Endothelial cell of umbilical vein (primary cell): ENCODE measurements at regions not wholly inside any gene's neighbourhood (a gene's known extent, or its start where the extent isn't known, plus 50 kb on each side); places are given as distances from the start of the nearest gene placed in this dataset.
"Not testable (repeated sequence)": the region's sequence is repeated elsewhere in the genome, so short reads cannot be mapped to it uniquely, and the experiment has no call there.

Source experiments
- BruUV-seq: library from RNA; stranded (reverse); fragments of 400-500 nt; replicated peaks from 2 replicates; lab custom pipeline; 2021; lab: Mats Ljungman, UMichigan
- CTCF ChIA-PET: fragments of 300-600, 350-600 bp; sonication (Branson Sonifier 250); formaldehyde crosslinking; loops from one replicate; lab custom pipeline; 2021; ENCODE audit warnings: antibody characterized with exemption, inconsistent platforms; lab: Charles Lee
- POLR2A ChIA-PET: fragments of 300-600, 350-600 bp; sonication (Branson Sonifier 250); formaldehyde crosslinking; loops from one replicate; lab custom pipeline; 2021; ENCODE audit warnings: antibody characterized with exemption, inconsistent platforms; lab: Charles Lee
- DNase-seq: peaks from one replicate; pipeline ENCODE4 v3.0.0-alpha.2; 2011; ENCODE audit warnings: low read depth, low spot score
- FAIRE-seq: peaks from 2 replicates; lab custom pipeline; 2011; peaks lifted over from hg19 to GRCh38; lab: Jason Lieb, UNC
- H2AFZ ChIP-seq: 2 replicates; pipeline ENCODE4 v1.6.0; 2012; ENCODE audit warnings: low read depth, low read length, control low read depth, inconsistent platforms
- H3K27ac ChIP-seq: 2 replicates; pipeline ENCODE4 v1.5.1; 2011; ENCODE audit warnings: low read depth, mild to moderate bottlenecking, control low read depth, low read length, moderate library complexity; ENCODE audit not compliant: insufficient read depth
- H3K27me3 ChIP-seq, 2 experiments: 2 replicates each; pipeline versions ENCODE4 v1.6.0 to v1.6.1; 2011; ENCODE audit warnings: low read length in 2 of 2, mixed read lengths in 1 of 2; ENCODE audit not compliant: control insufficient read depth in 2 of 2, insufficient read depth in 2 of 2
- H3K36me3 ChIP-seq, 2 experiments: 2 replicates in 1 of 2; 3 replicates in 1 of 2; pipeline ENCODE4 v1.5.1; 2011; ENCODE audit warnings: low read length in 2 of 2, mild to moderate bottlenecking in 1 of 2, moderate library complexity in 1 of 2; ENCODE audit not compliant: control insufficient read depth in 2 of 2, insufficient read depth in 2 of 2; ENCODE audit errors: extremely low read depth in 1 of 2
- H3K4me1 ChIP-seq: 3 replicates; pipeline ENCODE4 v1.5.1; 2011; ENCODE audit warnings: mild to moderate bottlenecking, low read length; ENCODE audit not compliant: control insufficient read depth, insufficient read depth; ENCODE audit errors: extremely low read depth
- H3K4me2 ChIP-seq: 2 replicates; pipeline ENCODE4 v1.6.1; 2011; ENCODE audit warnings: low read length, control low read depth, mixed read lengths; ENCODE audit not compliant: insufficient read depth
- H3K4me3 ChIP-seq, 3 experiments: fragments of 200-600 bp in 1 of 3; sonication (generic), shearing (Covaris generic) in 1 of 3; replicated peaks in 1 of 3; 2 replicates each; pipeline ENCODE4 v1.5.1; 2011 to 2016; ENCODE audit warnings: control low read depth in 3 of 3, low read length in 3 of 3, mild to moderate bottlenecking in 2 of 3, inconsistent platforms in 1 of 3, low read depth in 1 of 3, moderate library complexity in 1 of 3; ENCODE audit not compliant: insufficient read depth in 1 of 3
- H3K79me2 ChIP-seq: 2 replicates; pipeline ENCODE4 v1.6.0; 2012; ENCODE audit warnings: low read length, inconsistent platforms; ENCODE audit not compliant: control insufficient read depth, insufficient read depth
- H3K9ac ChIP-seq: replicated peaks from 2 replicates; pipeline ENCODE3; 2011; ENCODE audit warnings: low read length, control low read depth; ENCODE audit not compliant: insufficient read depth; ENCODE audit errors: extremely low read depth
- H3K9me1 ChIP-seq: replicated peaks from 3 replicates; pipeline ENCODE4 v1.6.0; 2011; ENCODE audit warnings: mild to moderate bottlenecking, low read length; ENCODE audit not compliant: control insufficient read depth, insufficient read depth; ENCODE audit errors: extremely low read depth
- H3K9me3 ChIP-seq: replicated peaks from 2 replicates; pipeline ENCODE4 v1.5.1; 2012; ENCODE audit warnings: low read length, inconsistent platforms; ENCODE audit not compliant: control insufficient read depth, insufficient read depth
- H4K20me1 ChIP-seq: replicated peaks from 2 replicates; pipeline ENCODE3; 2011; ENCODE audit warnings: mild to moderate bottlenecking, low read length; ENCODE audit not compliant: control insufficient read depth, insufficient read depth; ENCODE audit errors: extremely low read depth
- EZH2 ChIP-seq: IDR thresholded peaks from 2 replicates; pipeline ENCODE4 v1.6.1; 2012; ENCODE audit warnings: borderline replicate concordance, low read depth, mild to moderate bottlenecking, moderate library complexity, low read length, inconsistent platforms; ENCODE audit not compliant: severe bottlenecking
- FOS ChIP-seq: IDR thresholded peaks from 2 replicates; pipeline ENCODE4 v1.6.1; 2011; ENCODE audit warnings: mild to moderate bottlenecking, low read length, moderate library complexity, borderline replicate concordance; ENCODE audit not compliant: insufficient read depth
- dilution Hi-C: fragments of 300-500 bp; cut with MboI; formaldehyde crosslinking; loops from one replicate; pipeline ENCODE4 v1.15.0; 2019; ENCODE audit warnings: low sequenced_read_pairs; ENCODE audit not compliant: extremely low pct_ligation_motif_present
- intact Hi-C: fragments of 100-400 bp; cut with micrococcal nuclease; formaldehyde crosslinking; loops from one replicate; pipeline ENCODE4 v1.10.0; 2022

GRCh38 chr2:189999661-190000060 lies 62.9 kb downstream of the MSTN start:
- H4K20me1 ChIP-seq: no peaks in the 10 kb centered on the region
- TF ChIP-seq FOS: no peak
- no peak for TF ChIP-seq EZH2
- H3K9me3 ChIP-seq: no peaks in the 10 kb centered on the region
- intact Hi-C loops: no loop called here
- H3K9ac ChIP-seq: no peak overlapping the region
- H3K36me3 ChIP-seq: no peaks in the 10 kb centered on the region
- no peaks in the 10 kb centered on the region for H3K79me2 ChIP-seq
- DNase-seq (no peak), FAIRE-seq (no peak)
- no peak overlapping the region for H3K4me2 ChIP-seq
- H3K4me3 ChIP-seq: no peak overlapping the region
- dilution Hi-C loops: no loop called here
- no peaks in the 10 kb centered on the region for H3K9me1 ChIP-seq
- no peak overlapping the region for H3K27ac ChIP-seq
- BruUV-seq: no TSS peak
- no peak overlapping the region for H2AFZ ChIP-seq
- H3K27me3 ChIP-seq: peaks cover 3 to 7% of the 10 kb centered on the region in 2 experiments
- CTCF ChIA-PET: no interaction called here
- POLR2A ChIA-PET: no interaction called here
- H3K4me1 ChIP-seq: no peaks in the 10 kb centered on the region

GRCh38 chr2:189998665-189999064 lies 63.9 kb downstream of the MSTN start:
- dilution Hi-C loops, H3K36me3 ChIP-seq, H3K9ac ChIP-seq, H3K27ac ChIP-seq, BruUV-seq, H3K4me3 ChIP-seq, H3K79me2 ChIP-seq, H3K9me1 ChIP-seq, H3K27me3 ChIP-seq, POLR2A ChIA-PET, FAIRE-seq, H4K20me1 ChIP-seq, H3K9me3 ChIP-seq, intact Hi-C loops, H2AFZ ChIP-seq, H3K4me2 ChIP-seq, H3K4me1 ChIP-seq, DNase-seq: not testable (repeated sequence)
- CTCF ChIA-PET: interaction anchor here (1.0 kb wide), 1 partner anchor 16 kb away, joined by 6 read pairs; no protein-coding TSS in a partner anchor
